Body of pancreas (tissue), 4 donors: ENCODE measurements at regions not wholly inside any gene's neighbourhood (a gene's known extent, or its start where the extent isn't known, plus 50 kb on each side); places are given as distances from the start of the nearest gene placed in this dataset.

Source experiments
- CTCF ChIP-seq, 7 experiments: fragments of 450-650 bp in 4 of 7; fragments of 200-600 bp in 3 of 7; sonication (generic) in 3 of 7; IDR thresholded peaks; one replicate each; pipeline ENCODE4 v1.5.1; 2016 to 2019; ENCODE audit warnings: antibody characterized with exemption in 7 of 7
- POLR2A ChIP-seq, 3 donors: fragments of 450-650 bp; IDR thresholded peaks; one replicate each; pipeline ENCODE4 v1.6.1; 2016; ENCODE audit warnings: antibody characterized with exemption in 3 of 3, mild to moderate bottlenecking in 2 of 3

- TF ChIP-seq POLR2A (IDR thresholded peaks at IDR 0.05) (no peak), CTCF (IDR thresholded peaks at IDR 0.05) (no peak)
These were observed 266.7 kb upstream of the GJB5 start for GRCh38 chr1:34488080-34488708.
